ENCODE measurements at regions not wholly inside any gene's neighbourhood (a gene's known extent, or its start where the extent isn't known, plus 50 kb on each side); places are given as distances from the start of the nearest gene placed in this dataset.

DNA sequence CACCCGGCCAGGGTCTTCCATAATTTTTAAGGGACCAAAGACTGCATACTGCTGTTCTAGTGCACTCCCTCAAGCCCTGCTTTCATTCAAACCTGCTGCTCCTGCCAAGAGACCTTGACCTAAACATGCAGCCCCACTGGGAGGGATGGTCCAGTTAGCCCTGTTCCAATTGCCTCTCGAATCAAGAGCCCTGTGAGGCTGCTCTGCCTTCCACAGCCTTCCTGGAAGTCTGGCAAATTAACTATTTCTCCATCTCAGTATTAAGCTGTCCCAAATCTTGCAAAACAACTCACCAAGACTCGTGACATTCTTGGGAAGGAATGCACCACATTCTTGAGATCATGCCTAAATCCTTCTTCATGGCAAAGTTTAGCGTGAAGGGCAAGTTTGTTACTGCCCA, 231.3 kb downstream of the C1orf94 start:
- DNase-seq (ENCODE audit: low read depth), result no peak

DNA sequence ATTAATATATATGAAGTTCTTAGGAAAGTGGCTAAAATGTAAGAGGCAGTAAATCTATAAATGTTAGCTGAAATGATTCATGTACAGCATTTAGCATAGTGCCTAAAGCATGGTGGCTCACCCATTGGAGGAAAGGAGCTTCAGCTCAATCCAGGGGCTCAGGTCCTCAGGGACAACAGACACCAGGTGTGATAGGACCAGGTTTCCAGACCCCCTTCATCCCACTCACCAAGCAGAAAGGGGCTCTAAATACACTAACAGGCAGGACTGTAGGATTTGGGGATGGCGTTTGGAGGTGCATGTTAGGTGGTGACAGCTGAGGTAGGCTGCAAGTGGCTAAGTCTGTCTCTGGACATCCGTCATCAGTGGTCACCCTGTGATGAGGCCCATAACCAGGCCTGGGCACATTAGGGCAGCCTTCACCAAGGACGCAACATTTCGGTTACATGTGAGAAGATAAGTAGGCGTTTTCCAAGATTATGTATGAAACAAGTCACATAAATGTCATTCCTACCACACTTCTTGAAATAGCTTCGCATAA, 233.1 kb downstream of the C1orf94 start:
- no peak for DNase-seq (ENCODE audit: low read depth)

DNA sequence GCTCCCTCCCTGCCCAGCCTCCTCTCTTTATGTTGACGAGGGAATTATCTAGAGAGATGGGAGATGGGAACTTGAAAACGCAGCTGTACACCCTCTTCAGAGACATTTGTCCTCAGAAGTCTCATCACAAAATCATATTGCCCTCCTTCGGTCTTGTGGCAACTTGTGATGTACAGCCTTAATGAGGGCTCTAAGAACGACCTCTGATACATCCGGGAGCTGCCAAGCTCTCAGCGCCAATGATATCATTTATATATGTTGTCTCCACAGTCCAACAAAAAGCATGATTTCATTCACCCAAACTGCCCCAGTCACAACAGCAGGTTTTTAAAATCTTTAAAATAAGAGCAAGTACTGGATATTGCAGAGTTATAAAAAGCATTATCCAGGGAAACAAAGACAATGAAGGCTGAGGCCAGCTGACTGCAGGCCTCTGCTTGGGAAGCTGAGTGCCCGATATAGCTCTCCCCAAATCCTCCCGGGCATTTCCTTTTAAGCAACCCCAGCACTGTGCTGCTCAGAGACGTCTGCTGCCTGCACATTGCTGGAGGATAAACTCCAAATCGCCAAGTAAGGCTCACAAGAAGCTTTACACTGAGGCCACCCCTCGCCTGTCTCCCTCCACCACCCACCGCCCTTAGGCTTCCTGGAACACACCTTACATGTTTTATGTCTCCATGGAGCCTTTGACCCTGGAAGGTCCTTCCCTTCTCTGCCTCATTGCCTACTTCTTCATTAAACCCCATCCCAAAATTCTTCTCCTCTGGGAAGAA, 236.1 kb downstream of the C1orf94 start:
- no peak for DNase-seq (ENCODE audit: low read depth)

DNA sequence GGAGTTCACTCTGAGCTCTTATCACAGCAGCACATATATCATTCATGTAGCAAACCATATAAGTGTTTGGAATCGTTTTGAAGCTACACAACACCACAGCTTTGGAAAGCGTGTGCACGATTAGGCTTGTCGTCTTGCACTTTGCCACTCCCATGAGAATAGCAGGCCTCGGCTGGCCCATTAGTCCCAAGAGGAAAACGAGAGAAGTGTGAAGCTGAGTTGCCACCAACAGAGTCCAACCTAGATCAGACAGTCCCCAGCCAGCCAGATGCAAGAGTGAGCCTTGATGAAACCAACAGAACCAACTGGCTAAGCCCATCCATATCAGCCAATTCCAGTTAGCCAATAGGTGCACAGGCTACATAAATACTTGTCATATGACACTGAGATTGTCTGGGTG, 238.4 kb downstream of the C1orf94 start:
- DNase-seq (ENCODE audit: low read depth), result no peak

DNA sequence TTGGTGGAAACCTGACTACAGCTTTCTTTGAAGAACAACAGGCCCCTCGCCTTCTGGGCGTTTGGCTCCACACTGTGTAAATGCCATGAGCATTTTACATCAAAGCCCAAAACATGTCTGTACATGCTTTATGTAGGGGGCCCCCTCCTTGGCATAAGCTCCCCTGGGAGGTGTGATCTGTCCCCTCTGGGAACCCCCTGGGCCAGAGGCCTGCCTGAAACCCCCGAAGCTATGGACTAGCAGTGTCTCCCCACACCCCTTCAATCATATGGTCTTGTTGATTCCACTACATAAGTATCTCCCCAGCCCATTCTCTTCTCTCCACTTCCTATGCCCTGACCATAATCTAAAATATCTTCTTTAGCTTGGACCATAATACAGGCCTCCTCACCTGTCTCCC, 241.5 kb downstream of the C1orf94 start:
- DNase-seq (ENCODE audit: low read depth), result no peak

DNA sequence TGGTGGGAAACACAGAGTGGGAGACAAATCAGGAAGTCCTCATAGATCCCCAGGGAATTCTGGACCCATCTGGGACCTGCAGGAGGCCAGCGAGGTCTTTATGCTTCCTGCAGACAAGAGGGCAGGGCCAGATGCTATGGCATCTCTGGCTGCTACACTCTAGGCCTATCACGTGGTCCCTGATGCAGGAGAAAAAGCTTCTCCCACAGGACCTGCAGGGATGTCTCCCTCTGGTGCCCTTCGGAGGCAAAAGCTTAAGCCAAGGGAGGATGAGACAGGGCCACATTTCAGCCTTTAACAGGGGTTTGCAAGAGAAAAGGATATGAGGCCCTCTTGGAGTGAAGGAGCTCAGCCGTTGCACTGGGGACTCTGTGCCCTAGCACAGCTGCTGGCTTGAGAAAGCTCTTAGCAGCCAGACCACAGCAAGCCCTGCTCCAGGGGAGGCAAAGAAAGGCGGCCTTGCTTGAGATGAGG, 243.0 kb downstream of the C1orf94 start:
- DNase-seq (ENCODE audit: low read depth), result no peak

DNA sequence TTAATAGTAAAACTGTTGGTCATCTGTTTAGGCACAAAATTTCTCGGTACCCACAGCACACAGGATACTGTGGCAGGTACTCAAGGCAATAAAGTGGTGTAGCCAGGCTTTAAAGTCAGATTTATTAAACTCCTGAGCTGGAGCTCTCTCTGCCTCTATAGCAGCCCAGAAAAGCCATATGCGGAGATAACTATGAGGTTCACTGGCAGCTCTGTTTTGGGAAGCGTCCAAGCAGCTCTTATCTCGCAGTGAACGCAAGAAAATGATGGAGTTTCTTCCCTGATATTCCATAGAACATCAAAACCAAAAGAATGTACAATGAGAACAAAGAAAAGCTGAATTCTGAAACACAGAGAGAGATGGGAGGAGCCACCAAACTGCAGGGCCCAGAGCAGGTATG, 248.3 kb downstream of the C1orf94 start:
- DNase-seq (ENCODE audit: low read depth), result no peak

DNA sequence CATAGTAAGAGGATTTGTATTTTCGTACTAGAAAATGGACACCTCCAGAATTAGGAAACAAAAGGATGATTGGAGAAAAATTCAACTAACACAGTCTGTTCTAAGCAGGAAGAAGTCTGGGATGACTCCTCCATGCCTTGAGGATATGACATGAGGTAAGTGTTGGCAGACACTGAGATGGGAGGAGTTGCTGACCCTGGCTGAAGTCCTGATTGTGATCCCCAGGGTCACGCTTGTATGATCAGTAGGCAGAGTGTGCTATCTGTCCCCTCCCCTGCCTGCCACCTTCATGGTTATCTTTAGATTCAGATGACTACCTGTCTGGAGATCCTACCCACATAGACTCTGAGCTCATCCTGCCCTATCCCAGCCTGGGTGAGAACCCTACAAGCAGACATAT, 249.1 kb downstream of the C1orf94 start:
- no peak for DNase-seq (ENCODE audit: low read depth)

DNA sequence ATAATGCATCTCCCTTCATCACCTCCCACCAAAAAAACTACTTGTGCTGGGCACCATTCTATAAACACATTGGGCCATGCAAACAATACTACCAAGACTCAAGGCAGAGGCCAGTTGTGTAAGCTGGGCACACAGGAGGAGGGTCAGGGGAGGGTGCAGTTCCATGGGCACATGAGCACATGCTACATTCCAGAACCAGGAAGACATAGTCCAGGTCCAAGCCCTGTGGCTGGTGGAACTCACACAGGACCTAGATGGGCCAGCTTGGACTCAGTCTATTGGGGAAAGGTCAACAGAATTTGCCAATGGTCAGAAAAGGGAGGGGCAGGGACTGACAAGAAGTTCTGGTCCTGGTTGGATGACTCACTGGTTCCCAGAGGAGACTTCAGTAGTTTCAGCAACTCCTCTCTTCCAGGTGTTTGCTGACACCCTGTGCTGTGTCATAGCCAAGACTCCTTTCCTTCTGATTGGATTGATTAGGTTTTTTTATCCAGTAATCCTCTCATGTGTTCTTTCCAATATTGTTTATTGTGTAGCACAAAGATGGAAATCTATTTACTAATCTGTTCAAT, 249.7 kb downstream of the C1orf94 start:
- no peak for DNase-seq (ENCODE audit: low read depth)

DNA sequence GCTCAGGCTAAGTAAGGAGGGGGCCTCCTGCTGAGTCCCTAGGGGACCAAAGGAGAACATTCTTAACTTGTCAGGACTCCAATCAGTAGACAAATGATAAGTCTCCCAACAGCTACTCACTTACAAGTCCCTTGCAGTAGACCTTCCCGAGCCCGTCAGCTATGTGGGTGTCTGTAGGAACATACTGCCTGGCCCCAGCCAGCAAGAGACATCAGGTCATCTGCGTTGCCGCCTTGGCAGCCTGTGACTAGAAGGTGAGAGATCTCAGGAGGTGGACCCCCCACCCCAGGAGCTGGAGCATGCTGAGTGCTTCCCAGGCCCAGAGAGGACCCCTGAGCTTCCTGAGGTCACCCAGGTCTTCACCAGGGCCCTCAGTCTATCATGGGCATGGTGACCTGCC, 250.5 kb downstream of the C1orf94 start:
- no peak for DNase-seq (ENCODE audit: low read depth)

DNA sequence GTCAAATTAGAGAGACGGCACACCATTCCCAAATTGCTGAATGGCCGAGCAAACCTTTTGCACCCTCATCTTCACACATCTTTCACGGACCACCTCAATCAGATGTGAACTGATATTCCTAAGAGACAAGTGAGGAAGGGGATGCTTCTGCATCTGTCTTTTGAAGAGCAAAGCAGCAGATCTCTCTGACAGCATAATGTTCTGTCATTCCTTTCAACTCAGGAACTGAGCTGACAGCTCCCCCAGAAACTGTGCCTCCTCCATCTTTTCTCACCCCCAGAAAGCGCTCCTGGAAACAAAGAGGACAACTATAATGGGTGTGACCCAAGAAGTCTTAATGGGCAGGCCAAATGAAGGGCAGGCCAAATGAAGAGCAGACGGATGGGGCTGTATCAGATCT, 256.4 kb downstream of the C1orf94 start:
- DNase-seq (ENCODE audit: low read depth), result no peak

DNA sequence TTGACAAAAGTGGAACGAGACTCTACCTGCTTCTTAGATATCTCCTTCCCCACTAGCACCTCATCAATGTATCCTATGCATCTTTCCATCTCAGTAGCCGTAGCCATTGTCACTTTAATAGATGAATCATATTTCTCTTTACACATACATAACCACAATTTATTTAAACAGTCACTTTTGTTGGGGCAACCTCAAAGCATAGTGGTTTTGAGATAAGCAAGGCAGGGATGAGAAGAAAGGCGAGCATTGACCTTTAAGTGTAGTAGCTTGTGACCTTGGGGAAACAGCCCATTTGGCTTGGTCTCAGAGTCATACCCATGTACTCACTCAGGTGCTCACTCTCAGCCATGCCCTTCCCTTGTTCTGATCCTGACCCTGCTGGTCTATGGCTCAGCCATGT, 260.1 kb downstream of the C1orf94 start:
- DNase-seq (ENCODE audit: low read depth), result no peak

DNA sequence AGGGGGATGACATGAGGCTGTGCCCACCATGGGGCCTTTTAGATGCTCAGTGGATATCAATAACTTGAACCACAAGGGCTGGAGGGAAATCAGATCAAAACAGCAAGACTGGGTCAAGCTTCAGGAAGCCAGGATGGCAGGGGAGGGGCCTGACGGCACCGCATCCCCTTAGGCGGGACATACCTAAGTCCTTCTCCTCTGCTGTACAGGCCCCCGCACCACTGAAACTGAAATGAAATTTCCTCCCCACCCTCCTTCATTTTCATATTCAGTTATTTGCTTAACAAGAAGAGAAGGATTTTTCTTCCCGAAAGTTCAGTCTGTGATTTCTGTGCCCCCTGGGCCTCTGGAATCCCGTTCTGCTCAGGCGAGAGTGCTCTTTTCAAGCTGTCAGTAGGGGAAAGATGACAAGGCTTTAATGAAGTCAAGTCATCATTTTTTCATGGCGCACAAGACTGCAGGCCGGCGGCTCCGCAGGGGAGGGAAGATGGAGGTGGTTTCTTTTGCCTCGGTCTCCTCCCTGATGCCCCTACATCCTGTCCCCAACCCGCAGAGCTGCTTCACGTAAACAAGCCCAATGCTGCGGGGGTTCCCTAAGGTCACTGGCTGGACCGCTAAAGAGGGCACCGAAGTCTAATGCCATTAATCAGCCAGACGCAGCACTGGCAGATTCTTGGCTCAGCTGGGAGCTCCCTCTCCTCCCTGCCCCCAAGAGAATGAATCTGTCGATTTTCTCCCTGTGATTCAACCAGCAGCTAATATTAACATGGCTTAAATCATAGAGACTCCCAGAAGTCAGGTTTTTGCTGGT, 264.8 kb downstream of the C1orf94 start:
- DNase-seq (ENCODE audit: low read depth), result no peak

DNA sequence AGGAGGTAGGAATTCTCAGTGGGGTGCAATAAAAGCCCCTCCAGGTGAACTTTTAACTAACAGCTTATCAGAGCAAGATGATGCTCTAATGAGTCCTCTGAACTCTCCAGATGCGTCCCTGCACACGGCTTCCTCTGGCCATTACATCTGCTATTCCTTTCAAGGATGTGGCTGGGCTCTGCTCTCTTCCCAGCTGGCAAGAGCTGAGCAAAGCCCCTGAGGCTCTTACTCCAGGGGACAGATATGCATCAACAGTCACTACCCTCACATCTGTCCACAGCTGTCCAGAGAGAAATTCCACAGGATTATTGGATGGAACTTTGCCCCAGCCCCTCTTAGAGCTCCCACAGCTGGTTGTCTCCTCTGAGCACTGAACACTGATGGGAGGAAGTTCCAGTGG, 267.8 kb downstream of the C1orf94 start:
- DNase-seq (ENCODE audit: low read depth), result no peak

DNA sequence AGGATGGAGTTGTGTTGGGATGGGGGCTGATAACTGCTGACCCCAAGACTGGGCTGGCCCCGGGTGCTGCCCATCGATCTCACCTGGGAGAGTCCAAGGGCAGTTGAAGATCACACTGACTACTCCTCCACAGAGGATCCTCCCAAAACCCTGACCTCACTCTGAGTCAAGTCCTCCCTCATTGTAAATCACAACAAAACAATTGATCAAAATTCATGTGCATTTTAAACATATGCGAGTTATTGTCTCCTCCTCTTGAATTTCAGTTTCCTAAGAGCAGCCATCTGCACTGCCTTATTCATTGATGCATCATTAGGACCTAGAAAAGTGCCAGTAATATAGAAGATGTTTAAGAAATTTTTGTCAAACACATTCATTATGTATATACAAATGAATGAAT, 273.6 kb downstream of the C1orf94 start:
- no peak for DNase-seq (ENCODE audit: low read depth)

DNA sequence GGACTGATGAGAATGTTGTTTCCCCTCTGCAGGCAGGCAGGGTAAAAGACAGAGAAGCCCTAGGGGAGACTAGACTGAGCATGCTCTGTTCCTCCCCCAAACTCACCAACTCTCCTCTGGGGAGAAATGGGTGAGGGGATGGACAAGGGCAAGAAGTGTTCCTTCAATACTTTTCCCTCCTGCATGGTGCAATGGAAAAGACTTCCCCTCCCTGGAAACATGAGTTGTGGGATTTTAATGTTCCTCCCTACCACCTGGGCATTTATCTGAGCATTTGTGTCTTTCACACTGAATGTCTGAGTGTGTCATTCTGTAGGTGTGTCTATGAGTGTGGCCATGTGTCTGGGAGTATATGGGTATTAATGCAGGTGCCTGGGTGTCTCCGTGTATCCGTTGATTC, 275.7 kb downstream of the C1orf94 start:
- no peak for DNase-seq (ENCODE audit: low read depth)

DNA sequence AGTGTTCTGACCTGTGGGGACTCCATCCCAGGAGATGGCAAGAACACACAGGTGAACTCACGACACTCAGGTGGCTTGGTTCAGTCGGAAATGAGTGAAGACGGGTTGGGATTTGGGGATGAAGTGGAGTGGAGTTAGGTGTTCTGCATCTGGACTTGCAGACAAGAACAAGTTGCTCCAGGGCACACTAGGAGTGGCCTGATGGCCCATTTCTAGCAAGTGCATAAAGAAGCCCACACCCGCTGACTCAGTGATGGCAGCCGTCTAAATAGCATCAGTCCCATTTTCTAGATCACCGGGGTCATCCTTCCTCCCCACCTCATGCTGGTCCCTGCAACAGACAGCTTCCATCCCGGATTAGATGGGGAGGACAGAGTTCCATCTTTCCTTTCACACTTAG, 278.4 kb downstream of the C1orf94 start:
- DNase-seq (ENCODE audit: low read depth), result no peak

DNA sequence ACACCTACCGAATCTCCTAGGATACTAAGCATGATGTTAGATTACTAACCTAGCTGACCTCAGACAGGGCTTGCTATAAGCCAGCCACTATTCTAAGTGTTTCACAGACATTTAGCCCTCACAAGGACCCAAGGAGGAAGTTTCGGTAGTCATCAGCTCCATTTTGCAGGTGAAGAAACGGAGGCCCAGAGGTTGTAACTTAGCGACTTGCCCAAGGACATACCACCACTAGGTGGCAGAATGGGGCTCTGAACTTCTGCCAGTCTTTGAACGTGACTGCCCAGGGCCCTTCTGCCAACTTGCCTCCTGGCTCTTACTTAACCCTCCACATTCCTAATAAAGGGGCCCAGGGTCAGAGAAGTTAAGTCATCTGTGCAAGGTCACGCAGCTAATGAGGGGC, 283.5 kb downstream of the C1orf94 start:
- peak; percentile 6 for DNase-seq (ENCODE audit: low read depth)

DNA sequence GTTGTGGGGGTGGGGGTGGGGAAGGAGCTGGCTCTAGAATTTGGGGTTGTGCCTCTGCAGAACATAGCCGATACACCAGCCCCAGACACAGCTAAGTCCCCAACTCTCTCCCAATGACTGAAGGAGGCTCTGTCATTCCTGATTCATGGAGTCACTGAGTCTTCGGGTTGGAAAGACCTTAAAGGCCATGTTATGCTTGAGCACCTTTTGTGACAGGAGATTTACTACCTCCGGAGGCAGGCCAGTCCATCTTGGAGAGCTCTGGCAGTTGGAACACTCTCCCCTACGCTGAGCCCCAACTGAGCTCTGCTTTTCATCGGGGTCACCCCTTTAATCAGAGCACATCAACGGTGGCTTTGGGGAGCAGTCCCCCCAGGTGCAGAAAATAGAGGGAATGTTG, 284.4 kb upstream of the GJB5 start:
- no peak for DNase-seq (ENCODE audit: low read depth)

DNA sequence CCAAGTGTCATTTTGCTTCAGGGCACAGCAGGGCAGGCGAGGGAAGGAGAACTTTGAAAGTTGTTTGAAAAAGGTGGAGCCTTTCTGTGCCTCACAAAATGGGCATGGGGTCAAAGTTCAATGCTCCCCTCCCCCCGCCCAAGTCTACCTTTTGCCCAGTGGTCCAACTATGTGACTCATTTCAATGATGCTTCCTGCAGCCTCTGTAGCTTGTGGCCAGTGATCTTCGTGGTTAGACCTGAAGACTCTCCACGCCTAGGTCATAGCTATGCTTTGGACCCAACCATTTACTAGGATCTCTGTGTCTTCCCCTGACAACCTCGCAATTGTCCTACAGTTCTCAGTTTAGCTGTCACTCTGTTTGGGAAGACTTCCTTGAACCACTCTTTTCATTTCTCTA, 280.3 kb upstream of the GJB5 start:
- DNase-seq (ENCODE audit: low read depth), result no peak

DNA sequence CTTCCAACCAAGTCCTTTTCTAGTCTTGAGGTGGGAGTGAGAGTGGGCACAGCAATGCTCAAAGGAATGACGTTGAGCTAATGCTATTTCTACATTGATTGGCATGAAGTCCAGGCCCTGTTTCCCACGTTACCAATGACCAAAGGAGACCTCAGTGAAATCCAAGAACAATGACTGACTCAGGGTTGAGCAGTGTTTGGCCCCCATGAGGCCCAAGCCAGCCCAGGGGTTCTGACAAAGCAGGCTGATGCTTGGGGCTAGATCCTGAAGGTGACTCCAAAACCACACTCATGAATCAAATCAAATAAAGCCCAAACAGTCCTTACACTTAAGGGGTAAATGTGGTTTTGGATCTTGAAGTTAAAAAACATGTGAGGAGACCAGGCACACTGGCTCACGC, 278.5 kb upstream of the GJB5 start:
- no peak for DNase-seq (ENCODE audit: low read depth)

DNA sequence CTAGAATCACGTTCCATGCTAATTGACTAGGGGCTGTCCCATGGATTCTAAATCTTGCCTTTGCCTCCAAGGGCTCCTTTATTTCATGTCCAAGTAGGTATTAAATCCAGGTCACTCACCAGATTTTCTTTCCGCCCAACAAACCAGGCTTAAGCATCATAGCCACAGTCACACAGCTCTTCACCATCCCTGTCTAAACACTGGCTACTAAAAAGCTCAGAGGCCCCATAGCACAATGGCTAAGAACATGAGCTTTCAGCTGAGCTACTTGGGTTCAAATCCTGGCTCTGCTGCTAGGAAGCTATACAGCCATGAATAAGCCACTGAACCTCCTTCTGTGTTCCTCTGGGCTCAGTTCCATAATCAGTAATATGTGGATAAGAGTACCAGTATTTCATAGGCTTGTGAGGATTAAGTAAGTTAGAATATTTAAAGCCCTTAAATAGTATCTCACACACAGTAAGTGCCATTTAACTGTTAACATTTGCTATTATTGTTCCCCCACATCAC, 277.2 kb upstream of the GJB5 start:
- no peak for DNase-seq (ENCODE audit: low read depth)

All from stimulated activated CD4-positive, alpha-beta T cell treated with anti-CD3 and anti-CD28 coated beads, Interleukin-2, amount 100 ng/mL, for 4 hours (primary cell).